Suprapubic skin (tissue), 4 donors: ENCODE measurements at regions not wholly inside any gene's neighbourhood (a gene's known extent, or its start where the extent isn't known, plus 50 kb on each side); places are given as distances from the start of the nearest gene placed in this dataset.

Experiments used
- DNase-seq, 2 donors: peaks; one replicate each; pipeline ENCODE4 v3.0.0-alpha.2; 2019; ENCODE audit warnings: low spot score in 2 of 2
- H3K27ac ChIP-seq: fragments of 200-600 bp; sonication (generic); one replicate; pipeline ENCODE4 v1.5.1; 2019
- H3K27me3 ChIP-seq: fragments of 200-600 bp; sonication (generic); one replicate; pipeline ENCODE4 v1.5.1; 2019
- H3K36me3 ChIP-seq: fragments of 200-600 bp; sonication (generic); one replicate; pipeline ENCODE4 v1.5.1; 2019
- H3K4me1 ChIP-seq: fragments of 200-600 bp; sonication (generic); one replicate; pipeline ENCODE4 v1.5.1; 2019
- H3K4me3 ChIP-seq: fragments of 200-600 bp; sonication (generic); one replicate; pipeline ENCODE4 v1.5.1; 2019; ENCODE audit warnings: mild to moderate bottlenecking
- H3K9me3 ChIP-seq: fragments of 200-600 bp; sonication (generic); one replicate; pipeline ENCODE4 v1.5.1; 2019
- EP300 ChIP-seq: sonication (generic); formaldehyde crosslinking; IDR thresholded peaks from one replicate; pipeline ENCODE4 v1.6.1; 2017; ENCODE audit warnings: antibody characterized with exemption
- POLR2A ChIP-seq, 2 donors: fragments of 450-650 bp; IDR thresholded peaks; one replicate each; pipeline ENCODE4 v1.6.1; 2017; ENCODE audit warnings: antibody characterized with exemption in 2 of 2, mild to moderate bottlenecking in 2 of 2, moderate library complexity in 2 of 2
- POLR2AphosphoS5 ChIP-seq, 3 donors: sonication (generic); formaldehyde crosslinking; IDR thresholded peaks; one replicate each; pipeline ENCODE4 v1.6.1; 2017; ENCODE audit warnings: antibody characterized with exemption in 3 of 3
- WGBS: methylation state at CpG from one replicate; pipeline ENCODE4 v1.1.5; 2018; 5-methylcytosine and 5-hydroxymethylcytosine counted together
- TF ChIP-seq, protein P1 (sequence below), 2 donors: fragments of 200-600 bp in 1 of 2; fragments of 450-650 bp in 1 of 2; sonication (generic) in 1 of 2; IDR thresholded peaks; one replicate each; pipeline ENCODE4 v1.5.1; 2016 to 2019; ENCODE audit warnings: antibody characterized with exemption in 2 of 2, mild to moderate bottlenecking in 1 of 2, moderate library complexity in 1 of 2

DNA sequence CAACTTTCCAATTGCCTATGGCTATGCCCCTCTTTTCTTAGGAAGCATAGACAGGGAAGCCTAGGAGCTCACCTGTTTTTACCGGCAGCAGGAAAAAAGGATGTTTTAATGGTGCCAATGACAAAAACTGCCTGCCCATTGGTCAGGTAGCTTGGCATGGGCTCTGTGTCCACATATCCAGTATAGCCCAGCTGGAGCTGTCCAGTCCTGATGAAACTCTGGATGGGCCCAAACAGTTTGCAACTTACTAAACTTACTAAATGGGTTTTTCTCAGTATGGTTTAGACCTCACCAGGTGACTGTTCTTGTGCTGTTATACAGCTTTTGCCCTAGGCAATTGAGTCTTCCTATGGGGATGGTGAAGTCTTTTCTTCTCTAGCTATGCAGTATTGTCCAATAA lies 711.2 kb downstream of the AMY1C start:
- TF ChIP-seq POLR2AphosphoS5 (IDR thresholded peaks at IDR 0.05): no peak
- no peak for TF ChIP-seq POLR2A (IDR thresholded peaks at IDR 0.05)
- TF ChIP-seq, protein P1, sequence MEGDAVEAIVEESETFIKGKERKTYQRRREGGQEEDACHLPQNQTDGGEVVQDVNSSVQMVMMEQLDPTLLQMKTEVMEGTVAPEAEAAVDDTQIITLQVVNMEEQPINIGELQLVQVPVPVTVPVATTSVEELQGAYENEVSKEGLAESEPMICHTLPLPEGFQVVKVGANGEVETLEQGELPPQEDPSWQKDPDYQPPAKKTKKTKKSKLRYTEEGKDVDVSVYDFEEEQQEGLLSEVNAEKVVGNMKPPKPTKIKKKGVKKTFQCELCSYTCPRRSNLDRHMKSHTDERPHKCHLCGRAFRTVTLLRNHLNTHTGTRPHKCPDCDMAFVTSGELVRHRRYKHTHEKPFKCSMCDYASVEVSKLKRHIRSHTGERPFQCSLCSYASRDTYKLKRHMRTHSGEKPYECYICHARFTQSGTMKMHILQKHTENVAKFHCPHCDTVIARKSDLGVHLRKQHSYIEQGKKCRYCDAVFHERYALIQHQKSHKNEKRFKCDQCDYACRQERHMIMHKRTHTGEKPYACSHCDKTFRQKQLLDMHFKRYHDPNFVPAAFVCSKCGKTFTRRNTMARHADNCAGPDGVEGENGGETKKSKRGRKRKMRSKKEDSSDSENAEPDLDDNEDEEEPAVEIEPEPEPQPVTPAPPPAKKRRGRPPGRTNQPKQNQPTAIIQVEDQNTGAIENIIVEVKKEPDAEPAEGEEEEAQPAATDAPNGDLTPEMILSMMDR (IDR thresholded peaks at IDR 0.05): no peak
- TF ChIP-seq EP300: no peak
- H3K27me3 ChIP-seq: no peaks in the 10 kb centered on the region
- peaks cover 6% of the 10 kb centered on the region for H3K9me3 ChIP-seq
- WGBS: 100% methylated on average over 1 of the region's 1 CpG
- no peak overlapping the region for H3K27ac ChIP-seq
- no peak overlapping the region for H3K4me3 ChIP-seq
- H3K36me3 ChIP-seq: no peaks in the 10 kb centered on the region
- DNase-seq: no peak
- no peaks in the 10 kb centered on the region for H3K4me1 ChIP-seq

DNA sequence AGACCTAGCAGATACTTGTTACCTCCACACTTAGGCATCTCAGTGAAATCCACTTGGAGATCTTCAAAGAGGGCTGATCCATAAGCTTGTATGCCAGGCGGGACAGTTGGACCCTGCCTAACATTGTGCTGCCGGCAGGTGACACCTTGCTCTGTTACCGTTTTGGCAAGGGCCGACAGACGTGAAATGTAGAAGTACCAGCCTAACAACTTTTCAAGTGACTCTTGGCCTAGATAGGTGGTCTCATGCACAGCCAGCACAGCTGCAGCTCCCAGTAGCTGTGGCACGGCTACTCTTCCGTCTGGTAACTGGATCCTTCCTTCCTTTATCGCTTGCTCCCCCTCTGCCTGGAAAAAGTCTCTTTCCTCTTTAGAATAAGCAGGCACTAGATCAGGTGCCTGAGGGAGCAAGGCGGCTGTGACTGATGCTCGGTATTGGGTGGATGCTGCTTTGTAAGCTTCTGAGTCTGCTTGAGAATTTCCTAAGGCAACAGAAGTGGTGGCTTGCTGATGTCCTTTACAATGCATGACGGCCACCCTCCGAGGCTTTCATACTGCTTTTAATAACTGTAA lies 713.5 kb downstream of the AMY1C start:
- TF ChIP-seq POLR2A (IDR thresholded peaks at IDR 0.05) (no peak), EP300 (no peak), POLR2AphosphoS5 (IDR thresholded peaks at IDR 0.05) (no peak)
- TF ChIP-seq, protein P1 (IDR thresholded peaks at IDR 0.05): no peak
- no peaks in the 10 kb centered on the region for H3K27me3 ChIP-seq
- DNase-seq: no peak
- 90% methylated on average over 12 of the region's 12 CpGs for WGBS
- H3K27ac ChIP-seq: no peak overlapping the region
- H3K4me1 ChIP-seq: no peaks in the 10 kb centered on the region
- no peaks in the 10 kb centered on the region for H3K36me3 ChIP-seq
- no peak overlapping the region for H3K4me3 ChIP-seq
- peaks cover 6% of the 10 kb centered on the region for H3K9me3 ChIP-seq

DNA sequence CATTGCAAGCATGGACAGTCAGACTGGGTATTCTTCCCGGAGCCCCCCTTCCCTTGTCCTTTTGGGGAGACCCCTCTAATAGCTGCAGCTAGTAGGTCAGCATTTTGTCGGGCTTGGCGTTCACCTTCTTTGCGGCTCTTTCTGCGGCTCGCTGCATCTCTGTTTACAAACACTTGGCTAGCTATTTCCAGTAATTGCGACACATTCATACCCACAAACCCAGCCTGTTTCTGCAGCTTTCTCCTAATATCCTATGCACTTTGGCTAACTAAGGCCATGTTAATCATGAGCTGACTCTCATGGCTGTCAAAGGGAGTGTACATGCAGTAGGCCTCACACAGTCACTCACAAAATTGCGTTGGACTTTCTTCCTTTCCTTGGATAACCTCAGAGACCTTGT lies 716.4 kb downstream of the AMY1C start:
- no peak for DNase-seq
- no peak for TF ChIP-seq POLR2A (IDR thresholded peaks at IDR 0.05)
- TF ChIP-seq POLR2AphosphoS5 (IDR thresholded peaks at IDR 0.05): no peak
- TF ChIP-seq EP300: no peak
- TF ChIP-seq, protein P1 (IDR thresholded peaks at IDR 0.05): no peak
- no peaks in the 10 kb centered on the region for H3K9me3 ChIP-seq
- no peak overlapping the region for H3K4me3 ChIP-seq
- H3K4me1 ChIP-seq: no peaks in the 10 kb centered on the region
- no peak overlapping the region for H3K27ac ChIP-seq
- no peaks in the 10 kb centered on the region for H3K36me3 ChIP-seq
- H3K27me3 ChIP-seq: no peaks in the 10 kb centered on the region
- 91% methylated on average over 8 of the region's 8 CpGs for WGBS

DNA sequence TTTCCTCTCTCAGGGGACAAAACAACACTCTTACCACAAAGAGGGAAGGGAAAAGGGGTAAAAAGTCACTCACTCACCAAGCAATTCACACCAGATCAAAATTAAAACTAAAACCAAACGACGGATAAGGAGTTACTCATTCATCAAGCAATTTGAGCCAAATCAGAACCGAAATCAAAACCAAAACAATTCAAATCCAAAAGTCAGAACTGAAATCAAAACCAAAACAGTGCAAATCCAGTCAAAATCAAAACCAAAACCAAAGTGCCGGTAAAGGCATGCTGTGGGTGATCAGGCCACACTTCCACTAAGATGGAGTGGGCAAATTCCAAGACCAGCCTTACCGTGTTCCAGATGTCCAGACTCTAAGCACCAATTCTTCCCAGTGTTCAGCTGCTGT lies 717.9 kb downstream of the AMY1C start:
- TF ChIP-seq POLR2A (IDR thresholded peaks at IDR 0.05): no peak
- TF ChIP-seq, protein P1 (IDR thresholded peaks at IDR 0.05): no peak
- TF ChIP-seq POLR2AphosphoS5 (IDR thresholded peaks at IDR 0.05): no peak
- no peak for TF ChIP-seq EP300
- no peaks in the 10 kb centered on the region for H3K27me3 ChIP-seq
- H3K4me3 ChIP-seq: no peak overlapping the region
- no peak for DNase-seq
- H3K36me3 ChIP-seq: no peaks in the 10 kb centered on the region
- no peaks in the 10 kb centered on the region for H3K4me1 ChIP-seq
- WGBS: 95% methylated on average over 5 of the region's 5 CpGs
- H3K27ac ChIP-seq: no peak overlapping the region
- no peaks in the 10 kb centered on the region for H3K9me3 ChIP-seq

DNA sequence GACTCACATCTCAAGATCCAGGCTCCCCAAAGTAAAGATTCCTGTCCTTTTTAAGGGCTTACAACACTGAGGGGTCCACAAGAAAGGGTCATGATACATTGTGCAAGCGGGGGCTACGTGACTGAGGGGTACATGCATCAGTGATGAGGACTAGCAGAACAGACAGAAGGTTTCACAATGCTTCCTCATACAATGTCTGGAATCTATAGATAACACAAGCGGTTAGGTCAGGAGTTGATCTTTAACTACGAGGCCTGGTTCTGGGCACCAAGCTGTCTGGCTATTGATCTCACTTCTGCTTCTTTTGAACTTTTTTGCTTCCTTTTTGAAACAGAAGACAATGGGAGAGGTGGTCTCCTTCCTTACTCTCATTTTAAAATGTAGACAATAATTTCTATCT lies 718.6 kb downstream of the AMY1C start:
- WGBS: 74% methylated on average over 4 of the region's 4 CpGs
- TF ChIP-seq POLR2A (IDR thresholded peaks at IDR 0.05): no peak

DNA sequence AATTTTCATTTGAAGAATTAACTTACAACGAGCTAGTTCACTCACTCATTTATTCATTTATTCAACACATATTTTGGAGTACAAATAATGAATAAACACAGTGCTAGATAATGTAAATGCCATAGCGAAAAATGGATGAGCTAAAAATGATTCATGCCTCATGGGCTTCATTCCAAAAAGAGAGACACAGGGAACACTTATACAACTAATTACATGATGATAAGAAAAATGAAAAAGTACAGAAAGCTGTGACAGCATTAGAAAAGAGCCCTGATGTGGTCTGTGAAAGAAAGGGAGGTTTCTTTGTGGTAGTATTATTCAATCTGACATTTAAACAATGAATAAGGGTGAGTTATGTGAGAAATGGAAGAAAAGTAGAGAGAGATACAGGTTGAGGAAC lies 726.4 kb downstream of the AMY1C start:
- no peak for DNase-seq
- TF ChIP-seq POLR2AphosphoS5 (IDR thresholded peaks at IDR 0.05) (no peak), EP300 (no peak), POLR2A (IDR thresholded peaks at IDR 0.05) (no peak)
- TF ChIP-seq, protein P1 (IDR thresholded peaks at IDR 0.05): no peak
- WGBS: 50% methylated on average over 2 of the region's 2 CpGs
- no peak overlapping the region for H3K4me3 ChIP-seq
- H3K4me1 ChIP-seq: no peaks in the 10 kb centered on the region
- no peaks in the 10 kb centered on the region for H3K9me3 ChIP-seq
- H3K36me3 ChIP-seq: no peaks in the 10 kb centered on the region
- H3K27ac ChIP-seq: no peak overlapping the region
- H3K27me3 ChIP-seq: no peaks in the 10 kb centered on the region

More for the DNA sequence above, 718.6 kb downstream of the AMY1C start:
- no peaks in the 10 kb centered on the region for H3K9me3 ChIP-seq
- no peak for DNase-seq
- H3K36me3 ChIP-seq: no peaks in the 10 kb centered on the region
- H3K4me1 ChIP-seq: no peaks in the 10 kb centered on the region
- H3K27me3 ChIP-seq: no peaks in the 10 kb centered on the region
- no peak overlapping the region for H3K27ac ChIP-seq
- H3K4me3 ChIP-seq: no peak overlapping the region
